ENCODE measurements at regions not wholly inside any gene's neighbourhood (a gene's known extent, or its start where the extent isn't known, plus 50 kb on each side); places are given as distances from the start of the nearest gene placed in this dataset.

DNA sequence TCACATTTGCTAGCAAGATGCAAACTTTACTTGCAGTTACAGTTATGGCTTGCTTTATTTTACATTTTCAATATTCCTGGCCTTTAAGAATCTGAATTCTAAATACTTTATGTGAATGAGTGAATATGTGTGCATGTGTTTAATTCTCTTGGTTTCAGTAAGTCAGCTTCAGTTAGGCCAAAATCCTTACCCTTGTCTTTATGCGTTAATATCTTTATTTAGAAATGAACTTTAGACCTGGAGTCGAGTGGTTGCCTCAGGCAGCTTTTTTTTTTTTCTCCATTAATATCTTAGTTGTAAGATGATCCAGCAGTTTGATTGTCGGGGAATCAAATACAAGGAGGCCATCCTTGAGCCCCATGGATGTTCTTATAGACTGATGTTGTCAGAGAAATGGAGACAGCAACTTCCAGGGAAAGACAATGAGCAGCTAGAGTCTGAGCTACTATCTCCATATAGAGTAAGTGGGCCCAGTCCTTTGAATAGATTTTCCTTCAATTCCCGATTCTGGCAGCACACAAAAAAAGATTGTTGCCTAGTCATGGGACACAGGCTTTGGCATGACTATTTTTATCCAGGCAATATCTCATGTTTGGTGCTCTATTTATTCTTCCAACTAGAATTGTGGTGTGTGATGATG lies 398.0 kb downstream of the DHX35 start:
- H3K27ac Mint-ChIP-seq, result no peak overlapping the region
- H3K4me3 Mint-ChIP-seq, result no peak overlapping the region
- no peaks in the 10 kb centered on the region for H3K4me1 Mint-ChIP-seq
- H3K36me3 Mint-ChIP-seq, result no peaks in the 10 kb centered on the region
- no peaks in the 10 kb centered on the region for H3K27me3 Mint-ChIP-seq (ENCODE audit: low read depth)
- TF ChIP-seq, protein P1, sequence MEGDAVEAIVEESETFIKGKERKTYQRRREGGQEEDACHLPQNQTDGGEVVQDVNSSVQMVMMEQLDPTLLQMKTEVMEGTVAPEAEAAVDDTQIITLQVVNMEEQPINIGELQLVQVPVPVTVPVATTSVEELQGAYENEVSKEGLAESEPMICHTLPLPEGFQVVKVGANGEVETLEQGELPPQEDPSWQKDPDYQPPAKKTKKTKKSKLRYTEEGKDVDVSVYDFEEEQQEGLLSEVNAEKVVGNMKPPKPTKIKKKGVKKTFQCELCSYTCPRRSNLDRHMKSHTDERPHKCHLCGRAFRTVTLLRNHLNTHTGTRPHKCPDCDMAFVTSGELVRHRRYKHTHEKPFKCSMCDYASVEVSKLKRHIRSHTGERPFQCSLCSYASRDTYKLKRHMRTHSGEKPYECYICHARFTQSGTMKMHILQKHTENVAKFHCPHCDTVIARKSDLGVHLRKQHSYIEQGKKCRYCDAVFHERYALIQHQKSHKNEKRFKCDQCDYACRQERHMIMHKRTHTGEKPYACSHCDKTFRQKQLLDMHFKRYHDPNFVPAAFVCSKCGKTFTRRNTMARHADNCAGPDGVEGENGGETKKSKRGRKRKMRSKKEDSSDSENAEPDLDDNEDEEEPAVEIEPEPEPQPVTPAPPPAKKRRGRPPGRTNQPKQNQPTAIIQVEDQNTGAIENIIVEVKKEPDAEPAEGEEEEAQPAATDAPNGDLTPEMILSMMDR (IDR thresholded peaks at IDR 0.05; ENCODE audit: unreplicated experiment), result no peak
- H3K9me3 Mint-ChIP-seq, result no peaks in the 10 kb centered on the region
- no peak for DNase-seq (ENCODE audit: low spot score in 2 of 2, unreplicated experiment in 2 of 2)

DNA sequence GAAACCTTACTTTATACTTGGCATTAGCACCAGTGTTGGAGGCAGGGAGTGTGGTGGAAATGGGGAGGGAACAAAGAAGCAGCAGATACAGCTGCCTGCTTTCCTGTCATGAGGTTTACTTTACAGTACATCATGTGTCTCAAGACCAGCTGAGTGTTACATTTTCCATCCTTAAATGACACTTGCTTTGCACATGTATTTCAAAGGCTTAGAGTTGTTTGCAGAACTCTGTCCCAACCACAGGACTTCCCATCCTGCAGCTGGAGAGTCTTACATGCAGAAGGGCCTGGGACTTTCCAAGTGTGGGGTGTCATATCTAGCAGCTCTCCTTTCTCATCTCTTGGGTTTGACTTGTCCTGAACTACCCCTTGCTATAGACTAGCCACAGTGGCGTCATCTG lies 395.9 kb downstream of the DHX35 start:
- H3K4me1 Mint-ChIP-seq, result no peaks in the 10 kb centered on the region
- no peaks in the 10 kb centered on the region for H3K36me3 Mint-ChIP-seq
- H3K4me3 Mint-ChIP-seq, result no peak overlapping the region

DNA sequence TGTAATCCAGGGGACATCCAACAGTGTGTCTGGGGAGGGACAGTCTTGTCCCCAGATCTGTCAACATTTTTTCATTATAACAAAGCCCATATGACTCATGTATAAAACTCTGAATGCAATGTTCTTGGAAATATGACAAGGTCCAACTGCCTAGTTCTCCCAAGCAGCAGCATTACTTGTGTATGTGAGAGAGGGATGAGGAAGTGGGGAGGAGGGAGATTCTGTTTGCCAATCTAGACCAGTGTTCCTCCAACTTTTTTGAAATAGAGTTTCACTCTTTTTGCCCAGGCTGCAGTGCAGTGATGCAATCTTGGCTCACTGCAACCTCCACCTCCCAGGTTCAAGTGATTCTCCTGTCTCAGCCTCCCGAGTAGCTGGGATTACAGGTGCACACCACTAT lies 394.8 kb downstream of the DHX35 start:
- no peaks in the 10 kb centered on the region for H3K36me3 Mint-ChIP-seq
- peaks cover 10% of the 10 kb centered on the region for H3K27me3 Mint-ChIP-seq (ENCODE audit: low read depth)
- no peak overlapping the region for H3K27ac Mint-ChIP-seq
- no peaks in the 10 kb centered on the region for H3K4me1 Mint-ChIP-seq
- peaks cover 4% of the 10 kb centered on the region for H3K9me3 Mint-ChIP-seq
- TF ChIP-seq, protein P1 (IDR thresholded peaks at IDR 0.05; ENCODE audit: unreplicated experiment), result no peak
- H3K4me3 Mint-ChIP-seq, result no peak overlapping the region
- DNase-seq (ENCODE audit: low spot score in 2 of 2, unreplicated experiment in 2 of 2), result no peak

More for the DNA sequence above, 395.9 kb downstream of the DHX35 start:
- no peak for DNase-seq (ENCODE audit: low spot score in 2 of 2, unreplicated experiment in 2 of 2)
- Mint-ChIP-seq H3K27ac (no peak overlapping the region), H3K27me3 (ENCODE audit: low read depth) (peaks cover 6% of the 10 kb centered on the region), H3K9me3 (no peaks in the 10 kb centered on the region)
- TF ChIP-seq, protein P1 (IDR thresholded peaks at IDR 0.05; ENCODE audit: unreplicated experiment), result no peak

DNA sequence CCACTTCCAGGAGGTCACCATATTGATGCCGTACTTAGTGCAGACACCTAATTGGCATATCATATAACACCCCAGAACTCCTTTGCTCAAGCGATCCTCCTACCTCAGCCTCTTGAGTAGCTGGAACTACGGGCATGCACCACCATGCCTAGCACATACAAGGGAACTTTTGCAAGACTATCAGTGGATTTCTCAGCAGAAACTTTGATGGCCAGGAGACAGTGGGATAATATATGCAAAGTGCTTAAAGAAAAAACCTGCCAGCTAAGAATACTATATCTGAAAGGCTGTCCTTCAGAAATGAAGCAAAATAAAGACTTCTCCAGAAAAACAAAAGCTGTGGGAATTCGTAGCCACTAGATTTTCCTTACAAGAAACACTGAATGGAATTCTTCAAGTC lies 387.1 kb downstream of the DHX35 start:
- Mint-ChIP-seq H3K27me3 (ENCODE audit: low read depth) (peaks cover 8% of the 10 kb centered on the region), H3K4me3 (no peak overlapping the region), H3K27ac (no peak overlapping the region), H3K9me3 (peaks cover 42% of the 10 kb centered on the region), H3K4me1 (no peaks in the 10 kb centered on the region), H3K36me3 (no peaks in the 10 kb centered on the region)
- TF ChIP-seq, protein P1 (IDR thresholded peaks at IDR 0.05; ENCODE audit: unreplicated experiment), result no peak
- DNase-seq (ENCODE audit: low spot score in 2 of 2, unreplicated experiment in 2 of 2), result no peak

DNA sequence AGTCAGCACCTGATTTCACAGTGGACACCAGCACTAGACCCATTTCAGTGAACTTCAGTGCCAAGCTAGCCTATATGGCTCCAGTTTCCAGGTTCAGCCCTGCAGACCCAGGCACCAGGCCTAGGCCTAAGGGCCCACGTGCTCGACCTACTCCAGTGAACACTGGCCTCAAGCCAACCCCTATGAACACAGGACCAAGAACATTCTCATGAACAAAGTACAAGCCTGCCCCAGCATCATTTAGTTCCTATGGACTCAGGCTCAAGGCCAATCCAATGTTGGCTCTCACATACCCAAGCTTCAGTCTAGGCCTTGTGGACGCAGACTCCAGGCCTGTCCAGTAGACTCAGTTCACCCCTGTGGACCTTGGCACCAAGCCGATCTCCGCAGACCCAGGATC lies 385.5 kb downstream of the DHX35 start:
- TF ChIP-seq, protein P1 (IDR thresholded peaks at IDR 0.05; ENCODE audit: unreplicated experiment), result no peak
- Mint-ChIP-seq H3K9me3 (peaks cover 42% of the 10 kb centered on the region), H3K36me3 (no peaks in the 10 kb centered on the region), H3K27ac (no peak overlapping the region), H3K27me3 (ENCODE audit: low read depth) (peaks cover 4% of the 10 kb centered on the region), H3K4me1 (no peaks in the 10 kb centered on the region), H3K4me3 (no peak overlapping the region)
- no peak for DNase-seq (ENCODE audit: low spot score in 2 of 2, unreplicated experiment in 2 of 2)

DNA sequence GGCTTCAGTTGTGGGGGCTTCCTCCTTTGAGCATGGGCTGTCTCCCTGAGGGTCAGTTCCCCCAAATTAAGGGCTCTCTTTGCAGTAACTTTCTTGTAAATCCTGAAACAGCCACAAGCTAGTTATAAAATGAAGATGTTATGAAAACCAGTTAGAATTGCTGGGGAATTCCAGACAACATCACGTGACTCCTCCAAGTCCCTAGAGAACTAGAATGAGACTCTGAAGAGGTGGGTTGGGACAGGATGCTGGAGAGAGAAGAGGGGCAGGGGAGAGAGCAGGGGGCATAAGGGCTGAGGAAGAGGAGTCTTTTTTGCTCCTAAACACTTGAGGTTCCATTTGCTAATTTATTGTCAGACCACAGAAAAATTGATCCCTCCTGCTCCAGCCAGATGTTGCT lies 380.3 kb downstream of the DHX35 start:
- TF ChIP-seq, protein P1 (IDR thresholded peaks at IDR 0.05; ENCODE audit: unreplicated experiment), result no peak
- Mint-ChIP-seq H3K27me3 (ENCODE audit: low read depth) (no peaks in the 10 kb centered on the region), H3K36me3 (no peaks in the 10 kb centered on the region), H3K4me3 (no peak overlapping the region), H3K4me1 (no peaks in the 10 kb centered on the region), H3K27ac (no peak overlapping the region), H3K9me3 (peaks cover 12% of the 10 kb centered on the region)
- no peak for DNase-seq (ENCODE audit: low spot score in 2 of 2, unreplicated experiment in 2 of 2)

All from mesothelial cell of epicardium (in vitro differentiated cells).